Naive thymus-derived CD4-positive, alpha-beta T cell (primary cell): ENCODE measurements at regions not wholly inside any gene's neighbourhood (a gene's known extent, or its start where the extent isn't known, plus 50 kb on each side); places are given as distances from the start of the nearest gene placed in this dataset.
A peak's percentile ranks its signal among the peaks of the same experiment; 100 is the strongest.

Experiments used
- ATAC-seq: fragments of 150-1000 bp; cut with Tn5 transposase; 2 replicates; pipeline ENCODE4 v1.10.0; 2021; ENCODE audit warnings: mild to moderate bottlenecking, moderate library complexity
- CTCF ChIA-PET: fragments of 350-600 bp; sonication (Branson Sonifier 250); formaldehyde crosslinking; loops from one replicate; lab custom pipeline; 2021; ENCODE audit warnings: antibody characterized with exemption; lab: Charles Lee
- POLR2A ChIA-PET: fragments of 350-600 bp; sonication (Branson Sonifier 250); formaldehyde crosslinking; loops from one replicate; lab custom pipeline; 2021; ENCODE audit warnings: antibody characterized with exemption, inconsistent platforms; lab: Charles Lee
- DNase-seq, 9 donors: peaks; one replicate each; pipeline versions ENCODE4 v3.0.0 to v3.0.0-alpha.2; 2020 to 2022; ENCODE audit warnings: mixed read lengths in 1 of 9
- H3K27ac ChIP-seq: one replicate; pipeline ENCODE4 v1.7.0; 2013; ENCODE audit warnings: mild to moderate bottlenecking, low read depth, low read length, moderate library complexity
- H3K27me3 ChIP-seq, 2 donors: one replicate each; pipeline ENCODE4 v1.7.0; 2013; ENCODE audit warnings: low read length in 2 of 2, mild to moderate bottlenecking in 2 of 2, moderate library complexity in 2 of 2; ENCODE audit not compliant: control insufficient read depth in 2 of 2, insufficient read depth in 2 of 2
- H3K36me3 ChIP-seq, 3 experiments: 1 replicate in 2 of 3; 2 replicates in 1 of 3; pipeline ENCODE4 v1.7.0; 2013; ENCODE audit warnings: low read length in 3 of 3, mild to moderate bottlenecking in 3 of 3, moderate library complexity in 1 of 3; ENCODE audit not compliant: insufficient read depth in 3 of 3, control insufficient read depth in 2 of 3
- H3K4me1 ChIP-seq, 2 donors: one replicate each; pipeline ENCODE4 v1.7.0; 2013; ENCODE audit warnings: low read length in 2 of 2, mild to moderate bottlenecking in 2 of 2, moderate library complexity in 1 of 2; ENCODE audit not compliant: control insufficient read depth in 2 of 2, insufficient read depth in 2 of 2
- H3K4me3 ChIP-seq: 2 replicates; pipeline ENCODE4 v1.7.0; 2013; ENCODE audit warnings: mild to moderate bottlenecking, low read length
- H3K9me3 ChIP-seq, 3 experiments: 1 replicate in 2 of 3; 2 replicates in 1 of 3; pipeline ENCODE4 v1.7.0; 2013; ENCODE audit warnings: low read length in 3 of 3; ENCODE audit not compliant: control insufficient read depth in 2 of 3
- H3K27ac Mint-ChIP-seq, 9 donors: one replicate each; pipeline ENCODE4 v1.8.0; 2020 to 2022; ENCODE audit warnings: mixed read lengths in 9 of 9, mild to moderate bottlenecking in 8 of 9, moderate library complexity in 5 of 9, inconsistent platforms in 2 of 9
- H3K27me3 Mint-ChIP-seq, 5 donors: one replicate each; pipeline ENCODE4 v1.8.0; 2021 to 2022; ENCODE audit warnings: mixed read lengths in 5 of 5, mild to moderate bottlenecking in 1 of 5
- H3K36me3 Mint-ChIP-seq, 5 donors: one replicate each; pipeline ENCODE4 v1.8.0; 2020 to 2022; ENCODE audit warnings: mixed read lengths in 5 of 5, mild to moderate bottlenecking in 3 of 5, inconsistent platforms in 1 of 5
- H3K4me1 Mint-ChIP-seq, 7 donors: one replicate each; pipeline ENCODE4 v1.8.0; 2020 to 2022; ENCODE audit warnings: mixed read lengths in 7 of 7, mild to moderate bottlenecking in 3 of 7, inconsistent platforms in 1 of 7
- H3K4me3 Mint-ChIP-seq, 10 donors: one replicate each; pipeline ENCODE4 v1.8.0; 2020 to 2022; ENCODE audit warnings: mild to moderate bottlenecking in 10 of 10, mixed read lengths in 10 of 10, moderate library complexity in 6 of 10, inconsistent platforms in 2 of 10
- H3K9me3 Mint-ChIP-seq, 11 donors: one replicate each; pipeline ENCODE4 v1.8.0; 2020 to 2022; ENCODE audit warnings: mixed read lengths in 11 of 11, mild to moderate bottlenecking in 4 of 11, inconsistent platforms in 1 of 11, moderate library complexity in 1 of 11
- intact Hi-C, 2 donors: fragments of 100-400 bp; cut with micrococcal nuclease; formaldehyde crosslinking; loops; one replicate each; pipeline ENCODE4 v1.15.1; 2023

DNA sequence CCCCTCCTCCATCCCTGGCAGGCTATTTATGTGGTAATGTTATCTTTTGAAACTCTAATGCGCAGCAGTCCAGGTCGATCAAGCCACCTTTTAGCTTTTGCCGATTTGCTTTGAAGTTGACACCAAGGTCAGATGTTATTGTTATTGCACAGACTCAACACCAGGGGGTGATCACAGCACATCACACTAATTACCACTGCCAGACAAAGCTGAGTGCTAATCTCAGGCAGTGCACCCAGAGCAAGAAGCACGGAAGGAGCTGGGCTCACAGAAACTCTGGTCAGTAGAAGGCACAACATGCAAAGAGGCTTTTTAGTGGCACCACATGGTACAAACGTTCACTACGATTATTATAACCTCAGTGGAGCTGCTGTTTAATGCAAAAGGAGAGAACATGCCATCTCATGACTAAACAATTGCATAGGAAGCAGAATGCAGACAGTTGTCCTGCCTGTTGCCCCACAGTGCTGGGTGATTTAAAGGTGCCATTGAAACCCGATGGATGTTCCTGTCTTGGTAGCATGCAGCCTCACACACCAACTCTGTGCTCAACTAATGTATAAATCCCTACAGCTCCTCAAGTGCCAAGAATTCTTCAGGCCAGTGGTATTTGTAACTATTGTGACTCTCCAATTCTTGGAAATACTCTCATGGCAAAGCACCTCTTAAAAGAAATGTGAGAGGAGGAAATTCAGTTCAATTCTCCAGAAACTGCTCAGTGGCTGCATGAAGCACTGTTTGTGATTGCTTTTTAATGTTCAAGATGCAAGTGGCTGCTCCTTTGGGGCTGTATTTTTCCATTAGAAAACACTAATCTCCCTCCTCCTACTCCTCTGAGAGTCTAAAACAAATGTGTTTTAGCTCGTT lies 353.9 kb upstream of the DDI1 start:
- Histone ChIP-seq H3K9me3 (no peaks in the 10 kb centered on the region), H3K27ac (no peak overlapping the region), H3K4me1 (no peaks in the 10 kb centered on the region), H3K4me3 (no peak overlapping the region), H3K36me3 (no peaks in the 10 kb centered on the region), H3K27me3 (no peaks in the 10 kb centered on the region)
- H3K4me1 Mint-ChIP-seq: peaks cover 0 to 9% (median 5%) of the 10 kb centered on the region in 7 donors
- peak; percentile 90 for ATAC-seq
- H3K27ac Mint-ChIP-seq: peak overlapping the region in 1 of 9 donors; percentile 2
- peaks cover 0 to 3% (median 0%) of the 10 kb centered on the region in 11 donors for H3K9me3 Mint-ChIP-seq
- H3K4me3 Mint-ChIP-seq: peak overlapping the region in 4 of 10 donors; percentile 1 to 48 (median 16)
- intact Hi-C loops: loop anchor here in 1 of 2 donors (1.0 to 2.0 kb wide), 2 partner anchors 469 to 652 kb away; no protein-coding TSS in a partner anchor
- H3K27me3 Mint-ChIP-seq: peaks cover 0 to 6% (median 2%) of the 10 kb centered on the region in 5 donors
- H3K36me3 Mint-ChIP-seq: no peaks in the 10 kb centered on the region
- peak; percentile 13 to 70 (median 47) for DNase-seq
- ChIA-PET CTCF (interaction anchor here (0.5 to 1.5 kb wide), 4 partner anchors 22 to 430 kb away, joined by 3 read pairs; no protein-coding TSS in a partner anchor), POLR2A (no interaction called here)

DNA sequence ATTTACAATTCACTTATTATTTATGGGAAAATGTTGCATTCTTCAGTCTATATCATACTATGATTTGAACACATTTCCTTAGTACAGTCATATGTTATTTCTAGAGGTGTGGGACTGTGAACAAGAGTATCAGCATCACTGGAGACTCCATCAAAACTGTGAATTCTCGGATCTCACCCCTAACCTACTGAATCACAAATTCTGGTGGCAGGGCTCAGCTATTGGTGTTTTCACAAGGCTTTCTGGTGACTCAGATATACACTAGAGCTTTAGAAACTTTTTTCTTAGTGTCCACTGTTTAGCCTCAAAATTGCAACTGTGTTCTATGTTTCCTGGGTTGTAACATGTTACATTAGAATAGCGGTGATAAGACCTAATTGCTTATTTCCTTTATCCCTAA lies 352.9 kb upstream of the DDI1 start:
- CTCF ChIA-PET: interaction anchor here (0.5 kb wide), 1 partner anchor 429 kb away, joined by 3 read pairs; no protein-coding TSS in a partner anchor
- no peak for DNase-seq
- H3K4me1 Mint-ChIP-seq: peaks cover 0 to 9% (median 5%) of the 10 kb centered on the region in 7 donors
- H3K27ac ChIP-seq: no peak overlapping the region
- no peaks in the 10 kb centered on the region for H3K36me3 ChIP-seq
- H3K36me3 Mint-ChIP-seq: no peaks in the 10 kb centered on the region
- no peak for ATAC-seq
- no peak overlapping the region for H3K4me3 Mint-ChIP-seq
- no peaks in the 10 kb centered on the region for H3K4me1 ChIP-seq
- peaks cover 0 to 6% (median under 1%) of the 10 kb centered on the region in 5 donors for H3K27me3 Mint-ChIP-seq
- peaks cover 0 to 7% (median 0%) of the 10 kb centered on the region in 11 donors for H3K9me3 Mint-ChIP-seq
- no peaks in the 10 kb centered on the region for H3K27me3 ChIP-seq
- no peak overlapping the region for H3K4me3 ChIP-seq
- intact Hi-C loops: loop anchor here in 1 of 2 donors (2.0 kb wide), 1 partner anchor 651 kb away; no protein-coding TSS in a partner anchor
- H3K27ac Mint-ChIP-seq: no peak overlapping the region
- H3K9me3 ChIP-seq: no peaks in the 10 kb centered on the region
- POLR2A ChIA-PET: no interaction called here

DNA sequence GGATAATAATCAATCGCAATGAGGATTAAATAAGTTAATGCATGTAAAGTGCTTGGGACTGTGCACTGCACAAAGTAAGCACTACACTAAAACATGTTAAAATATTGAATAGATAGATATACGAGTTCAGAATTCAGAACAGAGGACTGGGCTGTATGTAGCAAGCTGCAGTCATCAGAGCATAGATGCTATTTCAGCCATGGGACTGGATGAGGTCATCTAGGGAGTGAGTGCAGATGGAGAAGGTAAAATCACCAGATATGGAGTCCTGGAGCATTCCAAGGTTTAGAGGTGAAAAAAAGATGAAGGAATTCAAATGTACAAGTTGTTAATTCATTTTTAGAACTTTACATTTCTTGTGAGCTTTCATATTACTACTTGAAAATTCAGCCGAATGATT lies 347.5 kb upstream of the DDI1 start:
- Histone ChIP-seq H3K27ac (no peak overlapping the region), H3K27me3 (no peaks in the 10 kb centered on the region), H3K36me3 (no peaks in the 10 kb centered on the region), H3K9me3 (no peaks in the 10 kb centered on the region), H3K4me3 (no peak overlapping the region), H3K4me1 (no peaks in the 10 kb centered on the region)
- no peaks in the 10 kb centered on the region for H3K4me1 Mint-ChIP-seq
- H3K36me3 Mint-ChIP-seq: no peaks in the 10 kb centered on the region
- ChIA-PET CTCF (no interaction called here), POLR2A (no interaction called here)
- DNase-seq (no peak), ATAC-seq (no peak)
- intact Hi-C loops: no loop called here
- H3K27me3 Mint-ChIP-seq: peaks cover 0 to 6% (median 0%) of the 10 kb centered on the region in 5 donors
- H3K4me3 Mint-ChIP-seq: no peak overlapping the region
- no peak overlapping the region for H3K27ac Mint-ChIP-seq
- peaks cover 0 to 7% (median 0%) of the 10 kb centered on the region in 11 donors for H3K9me3 Mint-ChIP-seq

DNA sequence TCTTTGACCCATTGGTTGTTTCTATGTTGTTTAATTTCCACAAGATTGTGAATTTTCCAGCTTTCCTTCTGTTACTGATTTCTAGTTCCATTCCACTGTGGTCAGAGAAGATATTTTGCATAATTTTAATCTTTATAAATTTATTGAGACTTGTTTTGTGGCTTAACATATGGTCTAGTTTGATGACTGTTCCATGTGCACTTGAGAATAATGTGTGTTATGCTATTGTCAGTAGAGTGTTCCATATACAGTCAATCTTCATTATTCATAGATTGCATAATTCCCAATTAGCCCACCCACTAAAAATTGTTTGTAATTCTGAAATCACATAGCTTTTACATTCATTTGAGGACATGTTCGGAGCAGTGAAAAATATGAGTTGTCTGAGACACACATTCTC lies 346.1 kb upstream of the DDI1 start:
- CTCF ChIA-PET: no interaction called here
- no peaks in the 10 kb centered on the region for H3K36me3 Mint-ChIP-seq

DNA sequence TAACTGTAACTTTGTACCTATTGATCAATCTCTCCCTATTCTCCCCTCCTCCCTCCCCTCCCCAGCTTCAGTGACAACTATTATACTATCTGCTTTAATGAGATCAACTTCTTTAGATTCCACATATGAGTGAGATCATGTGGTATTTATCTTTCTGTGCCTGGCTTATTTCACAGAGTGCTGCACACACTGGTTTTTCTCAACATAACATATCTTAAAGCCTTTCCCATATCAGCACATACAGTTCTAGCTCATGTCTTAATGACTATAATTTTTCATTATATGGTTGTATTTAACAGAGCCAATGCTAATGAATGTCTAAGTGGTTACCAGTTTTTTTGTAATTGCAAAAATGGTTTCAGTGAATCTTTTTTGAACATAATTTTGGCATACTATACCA lies 340.3 kb upstream of the DDI1 start:
- Mint-ChIP-seq H3K27ac (no peak overlapping the region), H3K4me1 (no peaks in the 10 kb centered on the region), H3K4me3 (no peak overlapping the region), H3K9me3 (peaks cover 0 to 7% (median 0%) of the 10 kb centered on the region in 11 donors), H3K27me3 (peaks cover 0 to 3% (median 0%) of the 10 kb centered on the region in 5 donors), H3K36me3 (no peaks in the 10 kb centered on the region)
- no peaks in the 10 kb centered on the region for H3K36me3 ChIP-seq
- no peak overlapping the region for H3K27ac ChIP-seq
- H3K9me3 ChIP-seq: no peaks in the 10 kb centered on the region
- CTCF ChIA-PET: no interaction called here
- intact Hi-C loops: no loop called here
- DNase-seq: no peak
- no peaks in the 10 kb centered on the region for H3K27me3 ChIP-seq
- no peaks in the 10 kb centered on the region for H3K4me1 ChIP-seq
- H3K4me3 ChIP-seq: no peak overlapping the region
- no peak for ATAC-seq
- POLR2A ChIA-PET: no interaction called here

More for the DNA sequence above, 346.1 kb upstream of the DDI1 start:
- no peaks in the 10 kb centered on the region for H3K4me1 ChIP-seq
- H3K4me3 ChIP-seq: no peak overlapping the region
- intact Hi-C loops: no loop called here
- H3K9me3 ChIP-seq: no peaks in the 10 kb centered on the region
- ATAC-seq: no peak
- no peak overlapping the region for H3K27ac Mint-ChIP-seq
- no peak overlapping the region for H3K27ac ChIP-seq
- no peaks in the 10 kb centered on the region for H3K36me3 ChIP-seq
- no peaks in the 10 kb centered on the region for H3K27me3 Mint-ChIP-seq
- peaks cover 0 to 7% (median 0%) of the 10 kb centered on the region in 11 donors for H3K9me3 Mint-ChIP-seq
- no peaks in the 10 kb centered on the region for H3K4me1 Mint-ChIP-seq
- POLR2A ChIA-PET: no interaction called here
- H3K27me3 ChIP-seq: no peaks in the 10 kb centered on the region
- DNase-seq: no peak
- no peak overlapping the region for H3K4me3 Mint-ChIP-seq

DNA sequence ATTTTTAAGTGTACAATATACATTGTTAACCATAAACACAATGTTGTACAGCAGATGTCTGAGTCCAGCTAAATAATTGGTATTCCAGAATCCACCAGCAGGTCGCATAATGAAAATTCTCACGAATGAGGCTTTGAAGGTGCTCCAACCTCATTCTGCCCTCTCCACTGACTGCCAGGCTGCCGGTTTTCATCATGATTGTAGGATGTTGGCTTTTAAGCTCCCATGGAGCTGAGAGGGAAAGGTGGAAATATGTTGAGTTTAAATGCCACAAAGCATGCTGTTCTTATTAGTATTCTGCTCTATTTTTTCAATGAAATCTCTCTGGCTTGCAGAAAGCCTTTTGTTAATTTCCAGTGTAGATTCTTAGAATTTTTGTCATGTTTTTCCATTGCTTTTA lies 337.2 kb upstream of the DDI1 start:
- Histone ChIP-seq H3K27ac (no peak overlapping the region), H3K36me3 (no peaks in the 10 kb centered on the region), H3K27me3 (no peaks in the 10 kb centered on the region), H3K9me3 (no peaks in the 10 kb centered on the region), H3K4me1 (no peaks in the 10 kb centered on the region), H3K4me3 (no peak overlapping the region)
- intact Hi-C loops: no loop called here
- no peak for DNase-seq
- Mint-ChIP-seq H3K27ac (no peak overlapping the region), H3K4me3 (no peak overlapping the region), H3K36me3 (no peaks in the 10 kb centered on the region), H3K27me3 (peaks cover 0 to 3% (median 0%) of the 10 kb centered on the region in 5 donors), H3K4me1 (no peaks in the 10 kb centered on the region), H3K9me3 (peaks cover 0 to 11% (median 0%) of the 10 kb centered on the region in 11 donors)
- ChIA-PET POLR2A (no interaction called here), CTCF (no interaction called here)
- no peak for ATAC-seq
